ENCODE measurements at regions not wholly inside any gene's neighbourhood (a gene's known extent, or its start where the extent isn't known, plus 50 kb on each side); places are given as distances from the start of the nearest gene placed in this dataset.

DNA sequence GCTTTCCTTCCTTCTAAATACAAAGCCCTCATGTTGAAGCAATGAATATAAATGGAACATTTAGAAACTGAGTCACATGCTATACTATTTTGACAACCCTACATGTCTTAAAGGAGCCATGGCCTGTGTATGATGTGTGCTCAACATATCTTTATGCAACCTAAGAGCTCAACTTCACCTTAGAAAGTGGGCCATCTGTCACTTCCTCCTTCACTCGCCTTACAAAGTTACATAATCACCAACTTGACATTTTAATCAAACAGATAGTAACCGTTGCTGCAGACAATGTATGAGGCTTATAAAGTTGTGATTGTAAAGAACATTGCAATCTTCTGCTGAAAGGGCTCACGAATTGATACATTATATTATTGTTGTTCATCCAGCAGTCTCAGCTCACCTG lies 163.6 kb downstream of the SERPINI1 start:
- Histone ChIP-seq H3K9me3 (no peaks in the 10 kb centered on the region), H3K27me3 (no peaks in the 10 kb centered on the region), H3K27ac (no peak overlapping the region), H3K4me1 (no peaks in the 10 kb centered on the region), H3K36me3 (no peaks in the 10 kb centered on the region), H3K4me3 (replicated peaks in 1 of 3) (no peak overlapping the region)
- DNase-seq = no peak
- intact Hi-C loops (cut with DNase I) = no loop called here
- TF ChIP-seq POLR2A (IDR thresholded peaks at IDR 0.05) = no peak
- TF ChIP-seq, protein P1, sequence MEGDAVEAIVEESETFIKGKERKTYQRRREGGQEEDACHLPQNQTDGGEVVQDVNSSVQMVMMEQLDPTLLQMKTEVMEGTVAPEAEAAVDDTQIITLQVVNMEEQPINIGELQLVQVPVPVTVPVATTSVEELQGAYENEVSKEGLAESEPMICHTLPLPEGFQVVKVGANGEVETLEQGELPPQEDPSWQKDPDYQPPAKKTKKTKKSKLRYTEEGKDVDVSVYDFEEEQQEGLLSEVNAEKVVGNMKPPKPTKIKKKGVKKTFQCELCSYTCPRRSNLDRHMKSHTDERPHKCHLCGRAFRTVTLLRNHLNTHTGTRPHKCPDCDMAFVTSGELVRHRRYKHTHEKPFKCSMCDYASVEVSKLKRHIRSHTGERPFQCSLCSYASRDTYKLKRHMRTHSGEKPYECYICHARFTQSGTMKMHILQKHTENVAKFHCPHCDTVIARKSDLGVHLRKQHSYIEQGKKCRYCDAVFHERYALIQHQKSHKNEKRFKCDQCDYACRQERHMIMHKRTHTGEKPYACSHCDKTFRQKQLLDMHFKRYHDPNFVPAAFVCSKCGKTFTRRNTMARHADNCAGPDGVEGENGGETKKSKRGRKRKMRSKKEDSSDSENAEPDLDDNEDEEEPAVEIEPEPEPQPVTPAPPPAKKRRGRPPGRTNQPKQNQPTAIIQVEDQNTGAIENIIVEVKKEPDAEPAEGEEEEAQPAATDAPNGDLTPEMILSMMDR (IDR thresholded peaks at IDR 0.05) = no peak
- 72 to 80% methylated on average over 3 of the region's 3 CpGs for WGBS, 2 donors

DNA sequence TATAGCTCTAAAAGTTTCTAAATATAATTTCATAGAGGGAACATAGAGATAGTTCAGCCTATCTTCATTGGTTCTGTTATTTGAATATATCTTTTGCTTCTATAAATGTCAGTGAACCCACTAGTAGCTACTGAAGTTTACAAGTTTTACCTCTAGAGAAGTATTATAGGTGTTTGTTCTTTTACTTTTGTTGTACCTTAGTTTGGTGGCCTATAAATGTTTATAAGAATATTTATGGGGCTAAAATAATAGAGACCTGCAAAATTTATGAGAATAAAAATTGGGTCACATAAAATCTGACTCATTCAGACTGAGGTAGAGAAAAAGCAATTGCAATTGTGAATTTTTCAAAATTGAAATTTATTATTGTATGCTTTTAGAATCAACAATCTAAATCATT lies 162.6 kb downstream of the SERPINI1 start:
- intact Hi-C loops (cut with DNase I) = no loop called here
- Histone ChIP-seq H3K36me3 (no peaks in the 10 kb centered on the region), H3K4me1 (no peaks in the 10 kb centered on the region), H3K9me3 (no peaks in the 10 kb centered on the region), H3K27ac (no peak overlapping the region), H3K4me3 (replicated peaks in 1 of 3) (no peak overlapping the region), H3K27me3 (no peaks in the 10 kb centered on the region)
- DNase-seq = no peak
- TF ChIP-seq POLR2A (IDR thresholded peaks at IDR 0.05) = no peak
- TF ChIP-seq, protein P1 (IDR thresholded peaks at IDR 0.05) = no peak

DNA sequence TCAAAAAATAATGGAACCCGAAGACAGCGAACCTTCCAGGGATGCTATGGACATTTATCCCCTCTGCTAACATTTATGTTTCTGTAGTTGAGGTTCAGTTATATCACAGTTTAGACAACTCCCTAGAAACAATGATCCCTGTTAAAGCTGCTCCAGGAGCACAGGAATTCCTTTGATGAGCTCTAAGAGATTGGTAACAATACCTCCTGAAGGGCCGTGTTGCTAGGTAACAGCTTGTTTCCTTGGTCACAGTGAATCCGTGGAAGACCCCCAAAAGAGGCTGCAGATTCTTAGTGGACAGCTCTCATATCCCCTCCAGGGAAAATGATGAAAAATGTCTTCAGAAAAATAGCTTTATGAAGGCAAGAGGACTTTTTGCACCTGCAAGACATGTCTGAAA lies 160.2 kb downstream of the SERPINI1 start:
- no peaks in the 10 kb centered on the region for H3K36me3 ChIP-seq
- H3K4me3 ChIP-seq (replicated peaks in 1 of 3) = no peak overlapping the region
- intact Hi-C loops (cut with DNase I) = no loop called here
- no peak overlapping the region for H3K27ac ChIP-seq
- H3K9me3 ChIP-seq = no peaks in the 10 kb centered on the region
- DNase-seq = no peak
- no peaks in the 10 kb centered on the region for H3K4me1 ChIP-seq
- TF ChIP-seq POLR2A (IDR thresholded peaks at IDR 0.05) = no peak
- TF ChIP-seq, protein P1 (IDR thresholded peaks at IDR 0.05) = no peak
- 45 to 64% methylated on average over 4 of the region's 4 CpGs for WGBS, 2 donors
- H3K27me3 ChIP-seq = no peaks in the 10 kb centered on the region

DNA sequence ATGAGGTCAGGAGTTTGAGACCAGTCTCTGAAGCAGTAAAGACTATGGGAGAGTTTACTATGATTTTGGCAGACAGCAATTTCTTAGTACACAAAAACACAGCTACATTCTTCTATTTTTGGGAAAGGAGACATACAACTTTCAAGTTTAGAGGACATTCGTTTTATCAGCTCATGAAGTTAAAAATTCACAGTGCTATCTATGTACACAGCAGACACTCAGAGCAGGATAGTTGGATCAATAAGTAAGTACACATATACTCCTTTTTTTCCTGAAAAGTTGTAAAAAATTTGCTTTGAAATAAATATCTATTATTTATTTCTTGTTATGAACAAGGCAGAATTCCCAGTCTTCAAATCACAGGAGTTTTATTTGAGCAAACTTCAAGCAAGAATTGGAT lies 159.7 kb downstream of the SERPINI1 start:
- Histone ChIP-seq H3K4me1 (no peaks in the 10 kb centered on the region), H3K9me3 (no peaks in the 10 kb centered on the region), H3K4me3 (replicated peaks in 1 of 3) (no peak overlapping the region), H3K27ac (no peak overlapping the region), H3K27me3 (no peaks in the 10 kb centered on the region), H3K36me3 (no peaks in the 10 kb centered on the region)
- TF ChIP-seq, protein P1 (IDR thresholded peaks at IDR 0.05) = no peak
- TF ChIP-seq POLR2A (IDR thresholded peaks at IDR 0.05) = no peak
- intact Hi-C loops (cut with DNase I) = no loop called here
- 87 to 97% methylated on average over 1 of the region's 1 CpG for WGBS, 2 donors
- no peak for DNase-seq

DNA sequence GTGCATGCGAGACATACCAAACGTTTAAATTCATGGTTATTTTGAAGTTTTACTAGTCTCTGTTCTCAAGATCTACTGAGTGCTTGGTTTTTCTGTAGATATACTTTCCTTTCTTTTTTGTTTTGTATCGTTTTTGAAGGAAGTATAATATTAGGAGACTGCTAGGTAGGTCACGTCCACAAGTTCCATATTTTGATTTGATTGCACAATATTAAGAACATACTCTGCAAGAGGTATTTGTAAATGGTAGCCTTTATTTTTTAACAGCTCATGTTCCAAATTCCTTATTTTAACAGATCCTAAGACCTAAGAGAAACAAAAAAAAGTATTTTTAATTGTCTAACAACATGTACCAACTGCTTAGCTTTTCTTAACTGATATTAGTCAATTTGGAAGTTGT lies 156.7 kb downstream of the SERPINI1 start:
- H3K27ac ChIP-seq = no peak overlapping the region
- no peaks in the 10 kb centered on the region for H3K9me3 ChIP-seq
- H3K36me3 ChIP-seq = no peaks in the 10 kb centered on the region
- no peak for DNase-seq
- TF ChIP-seq POLR2A (IDR thresholded peaks at IDR 0.05) = no peak
- TF ChIP-seq, protein P1 (IDR thresholded peaks at IDR 0.05) = no peak
- intact Hi-C loops (cut with DNase I) = no loop called here
- H3K27me3 ChIP-seq = no peaks in the 10 kb centered on the region
- WGBS, 2 donors = 74 to 84% methylated on average over 4 of the region's 4 CpGs
- H3K4me3 ChIP-seq (replicated peaks in 1 of 3) = no peak overlapping the region
- no peaks in the 10 kb centered on the region for H3K4me1 ChIP-seq
